ENCODE measurements at regions not wholly inside any gene's neighbourhood (a gene's known extent, or its start where the extent isn't known, plus 50 kb on each side); places are given as distances from the start of the nearest gene placed in this dataset.

DNA sequence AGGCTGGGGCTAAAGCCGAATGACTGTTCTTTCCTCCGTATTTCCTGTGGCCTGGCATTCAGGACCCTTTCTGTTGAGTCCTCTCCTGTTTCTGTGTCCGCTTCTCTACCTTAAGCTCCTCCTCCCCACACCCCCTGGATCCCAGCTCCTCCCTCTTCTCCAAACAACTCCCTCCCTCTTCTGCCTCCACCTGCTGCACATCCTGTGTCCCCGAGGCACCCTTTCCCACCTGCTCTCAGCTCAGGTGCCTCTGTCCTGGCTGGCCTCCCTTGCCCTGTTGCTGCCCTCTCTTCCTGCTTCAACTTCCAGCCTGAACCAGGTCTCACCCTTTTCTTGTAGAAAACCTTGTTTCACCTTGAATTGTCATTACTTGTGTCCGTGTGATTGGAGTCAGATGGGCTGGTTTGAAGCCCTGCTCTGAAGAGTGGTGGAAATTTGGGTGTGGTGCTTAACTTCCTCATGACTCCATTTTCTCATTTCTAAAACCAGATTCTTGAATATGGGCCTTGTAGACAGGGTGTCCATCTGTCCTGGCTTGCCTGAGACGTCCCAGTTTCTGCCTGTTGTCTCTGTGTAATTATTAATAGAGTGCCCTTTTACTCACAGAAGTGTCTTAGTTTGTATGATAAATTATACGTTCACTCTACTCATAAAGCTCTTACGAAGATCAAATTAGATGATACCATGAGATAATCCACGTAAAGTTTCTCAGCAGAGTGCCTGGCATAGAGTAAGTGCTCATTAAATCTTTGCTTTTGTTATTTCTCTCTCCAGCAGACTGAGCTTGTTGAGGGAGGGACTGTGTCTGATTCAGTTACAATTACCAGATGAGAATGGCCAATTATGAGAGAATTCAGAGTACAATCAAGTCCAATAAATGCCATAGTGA, 58.9 kb upstream of the TRABD2B start:
- Histone ChIP-seq H3K36me3 (no peaks in the 10 kb centered on the region), H3K27me3 (no peaks in the 10 kb centered on the region), H3K4me3 (no peak overlapping the region), H3K9me3 (no peaks in the 10 kb centered on the region), H3K4me1 (peaks cover 0 to 28% (median 4%) of the 10 kb centered on the region in 3 donors), H3K27ac (no peak overlapping the region)
- TF ChIP-seq POLR2A (IDR thresholded peaks at IDR 0.05) (no peak), POLR2AphosphoS5 (IDR thresholded peaks at IDR 0.05) (no peak), EP300 (IDR thresholded peaks at IDR 0.05) (no peak)
- TF ChIP-seq, protein P1, sequence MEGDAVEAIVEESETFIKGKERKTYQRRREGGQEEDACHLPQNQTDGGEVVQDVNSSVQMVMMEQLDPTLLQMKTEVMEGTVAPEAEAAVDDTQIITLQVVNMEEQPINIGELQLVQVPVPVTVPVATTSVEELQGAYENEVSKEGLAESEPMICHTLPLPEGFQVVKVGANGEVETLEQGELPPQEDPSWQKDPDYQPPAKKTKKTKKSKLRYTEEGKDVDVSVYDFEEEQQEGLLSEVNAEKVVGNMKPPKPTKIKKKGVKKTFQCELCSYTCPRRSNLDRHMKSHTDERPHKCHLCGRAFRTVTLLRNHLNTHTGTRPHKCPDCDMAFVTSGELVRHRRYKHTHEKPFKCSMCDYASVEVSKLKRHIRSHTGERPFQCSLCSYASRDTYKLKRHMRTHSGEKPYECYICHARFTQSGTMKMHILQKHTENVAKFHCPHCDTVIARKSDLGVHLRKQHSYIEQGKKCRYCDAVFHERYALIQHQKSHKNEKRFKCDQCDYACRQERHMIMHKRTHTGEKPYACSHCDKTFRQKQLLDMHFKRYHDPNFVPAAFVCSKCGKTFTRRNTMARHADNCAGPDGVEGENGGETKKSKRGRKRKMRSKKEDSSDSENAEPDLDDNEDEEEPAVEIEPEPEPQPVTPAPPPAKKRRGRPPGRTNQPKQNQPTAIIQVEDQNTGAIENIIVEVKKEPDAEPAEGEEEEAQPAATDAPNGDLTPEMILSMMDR (IDR thresholded peaks at IDR 0.05), result no peak
- WGBS, 2 donors (ENCODE audit: low coverage in 1 of 2), result 79 to 86% methylated on average over 6 to 9 of the region's 9 CpGs
- ATAC-seq, result no peak

DNA sequence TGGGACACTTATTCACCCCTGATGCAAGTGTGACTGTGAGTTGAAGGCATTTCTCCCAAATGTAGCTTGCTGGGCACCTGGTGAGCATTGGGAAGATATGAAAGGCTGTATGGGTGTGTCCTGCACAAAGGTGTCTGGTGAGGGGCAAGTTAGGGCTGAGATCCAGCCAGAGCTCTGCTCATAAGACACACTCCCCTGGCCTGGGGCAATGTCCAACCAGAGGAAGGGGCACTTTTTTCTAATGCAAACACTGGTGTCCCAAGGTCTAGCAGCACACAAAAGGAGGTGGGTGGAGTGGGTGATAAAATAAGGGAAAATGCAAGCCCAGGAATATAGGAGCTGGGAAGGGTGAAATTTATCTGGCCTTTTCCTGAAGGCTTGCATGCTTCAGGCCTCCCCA, 57.0 kb upstream of the TRABD2B start:
- no peak overlapping the region for H3K4me3 ChIP-seq
- H3K27ac ChIP-seq, result no peak overlapping the region
- no peaks in the 10 kb centered on the region for H3K36me3 ChIP-seq
- ATAC-seq, result no peak
- H3K4me1 ChIP-seq, result peaks cover 0 to 23% (median 4%) of the 10 kb centered on the region in 3 donors
- no peak for TF ChIP-seq POLR2A (IDR thresholded peaks at IDR 0.05)
- TF ChIP-seq EP300 (IDR thresholded peaks at IDR 0.05), result no peak
- no peak for TF ChIP-seq POLR2AphosphoS5 (IDR thresholded peaks at IDR 0.05)
- TF ChIP-seq, protein P1 (IDR thresholded peaks at IDR 0.05), result no peak
- H3K27me3 ChIP-seq, result no peaks in the 10 kb centered on the region
- H3K9me3 ChIP-seq, result no peaks in the 10 kb centered on the region

DNA sequence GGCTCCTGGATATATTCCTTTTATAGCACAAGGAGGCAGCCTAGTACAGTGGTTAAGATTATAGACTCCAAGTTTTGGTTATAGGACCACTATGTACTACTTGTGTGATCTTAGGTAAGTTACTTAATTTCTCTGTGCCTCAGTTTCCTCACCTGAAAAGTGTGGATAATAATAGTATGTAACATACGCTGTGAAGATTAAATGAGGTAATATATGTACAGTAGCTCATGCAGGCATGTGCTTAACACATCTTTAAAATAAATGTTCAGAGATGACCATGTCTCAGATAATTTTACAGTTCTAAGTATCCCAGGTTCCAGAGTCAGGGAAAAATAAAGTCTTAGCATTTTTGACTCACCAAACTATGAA, 55.7 kb upstream of the TRABD2B start:
- Histone ChIP-seq H3K4me1 (peaks cover 0 to 30% (median 4%) of the 10 kb centered on the region in 3 donors), H3K27me3 (no peaks in the 10 kb centered on the region), H3K36me3 (no peaks in the 10 kb centered on the region), H3K9me3 (no peaks in the 10 kb centered on the region), H3K4me3 (no peak overlapping the region), H3K27ac (peak overlapping the region in 1 of 4 donors; percentile 43)
- ATAC-seq, result no peak
- TF ChIP-seq, protein P1 (IDR thresholded peaks at IDR 0.05), result no peak
- TF ChIP-seq POLR2AphosphoS5 (IDR thresholded peaks at IDR 0.05), result no peak
- TF ChIP-seq EP300 (IDR thresholded peaks at IDR 0.05), result no peak
- no peak for TF ChIP-seq POLR2A (IDR thresholded peaks at IDR 0.05)
- WGBS, 2 donors (ENCODE audit: low coverage in 1 of 2), result 86% methylated on average over 1 of the region's 1 CpG; no CpG with 5 or more reads in 1 of the 2 donors

DNA sequence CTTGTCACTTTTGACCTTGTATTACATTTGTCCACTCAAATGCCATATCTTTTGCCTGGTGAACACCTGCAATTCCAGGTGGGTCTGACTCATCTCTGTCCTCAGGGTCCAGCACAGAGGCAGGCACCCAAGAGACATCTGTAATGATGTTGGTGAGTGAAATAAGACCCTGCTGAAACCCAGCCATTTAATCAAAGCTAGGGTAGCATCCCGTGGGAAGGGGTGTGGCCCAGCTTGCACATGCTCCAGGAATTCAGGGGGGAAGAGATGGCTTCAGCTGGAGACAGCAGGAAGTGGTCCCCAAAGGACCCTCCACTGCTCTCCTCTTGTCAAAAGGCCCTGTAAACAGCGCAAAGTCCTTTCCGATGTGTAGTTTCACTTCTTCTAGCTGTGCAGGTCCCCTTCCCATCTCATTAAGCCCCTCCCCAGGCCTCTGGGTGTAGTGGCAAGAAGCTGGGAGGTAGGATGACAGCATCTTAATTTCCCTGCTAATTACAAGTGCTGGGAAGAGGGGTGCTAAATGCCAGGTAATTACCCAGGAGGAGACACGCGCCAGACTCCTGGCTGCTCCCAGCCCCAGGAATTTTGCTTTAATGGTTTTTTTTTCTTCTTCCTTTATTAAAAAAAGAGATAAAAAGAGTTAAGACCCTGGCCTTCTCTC, 54.4 kb upstream of the TRABD2B start:
- ATAC-seq, result no peak
- WGBS, 2 donors (ENCODE audit: low coverage in 1 of 2), result 77% methylated on average over 4 of the region's 5 CpGs; no CpG with 5 or more reads in 1 of the 2 donors
- Histone ChIP-seq H3K9me3 (no peaks in the 10 kb centered on the region), H3K36me3 (no peaks in the 10 kb centered on the region), H3K4me1 (peaks cover 0 to 30% (median 9%) of the 10 kb centered on the region in 3 donors), H3K27me3 (no peaks in the 10 kb centered on the region), H3K27ac (peak overlapping the region in 1 of 4 donors; percentile 18), H3K4me3 (no peak overlapping the region)
- TF ChIP-seq EP300 (IDR thresholded peaks at IDR 0.05), result no peak
- TF ChIP-seq, protein P1 (IDR thresholded peaks at IDR 0.05), result no peak
- TF ChIP-seq POLR2A (IDR thresholded peaks at IDR 0.05), result no peak
- no peak for TF ChIP-seq POLR2AphosphoS5 (IDR thresholded peaks at IDR 0.05)
